Skeletal muscle cell (primary cell): ENCODE measurements at regions not wholly inside any gene's neighbourhood (a gene's known extent, or its start where the extent isn't known, plus 50 kb on each side); places are given as distances from the start of the nearest gene placed in this dataset.
A peak's percentile ranks its signal among the peaks of the same experiment; 100 is the strongest.
"Not testable (repeated sequence)": the region's sequence is repeated elsewhere in the genome, so short reads cannot be mapped to it uniquely, and the experiment has no call there.

Experiments used
- DNase-seq: peaks from one replicate; pipeline ENCODE4 v3.0.0-alpha.2; 2010; ENCODE audit warnings: low read depth
- H3K4me3 ChIP-seq: 2 replicates; pipeline ENCODE4 v1.5.1; 2011; ENCODE audit warnings: low read depth, mild to moderate bottlenecking, control low read depth, low read length, moderate library complexity

DNA sequence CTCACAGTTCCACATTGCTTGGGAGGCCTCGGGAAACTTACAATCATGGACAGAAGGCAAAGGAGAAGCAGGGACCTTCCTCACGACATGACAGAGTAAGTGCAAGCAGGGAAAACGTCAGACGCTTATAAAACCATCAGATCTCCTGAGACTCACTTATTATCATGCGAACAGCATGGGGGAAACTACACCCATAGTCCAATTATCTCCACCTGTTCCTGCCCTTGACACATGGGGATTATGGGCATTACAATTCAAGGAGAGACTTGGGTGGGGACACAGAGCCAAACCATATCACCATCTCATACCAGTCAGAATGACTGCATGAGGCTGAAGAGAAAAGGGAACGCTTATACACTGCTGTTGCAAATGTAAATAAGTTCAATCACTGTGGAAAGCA, 1066.9 kb upstream of the PCDH7 start:
- H3K4me3 ChIP-seq = no peak overlapping the region
- DNase-seq = no peak

DNA sequence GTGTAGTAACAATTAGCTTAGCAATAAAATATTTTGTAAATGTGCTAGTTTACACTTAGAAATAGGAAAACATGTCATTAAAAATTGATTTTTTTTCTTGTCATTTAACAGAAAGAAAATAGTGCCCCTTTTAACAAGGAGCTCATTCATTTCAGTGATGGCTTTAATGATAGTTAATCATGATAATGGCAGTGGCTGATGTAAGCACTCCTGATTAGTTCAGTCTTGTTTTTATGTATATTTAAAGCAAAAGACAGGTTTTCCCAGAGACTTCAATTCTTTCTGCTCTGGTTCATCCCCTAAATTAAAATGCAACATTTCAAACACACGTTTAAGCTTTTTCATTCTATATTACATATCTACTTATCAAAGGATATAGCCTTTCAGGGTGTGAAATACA, 1039.5 kb upstream of the PCDH7 start:
- H3K4me3 ChIP-seq = no peak overlapping the region
- no peak for DNase-seq

DNA sequence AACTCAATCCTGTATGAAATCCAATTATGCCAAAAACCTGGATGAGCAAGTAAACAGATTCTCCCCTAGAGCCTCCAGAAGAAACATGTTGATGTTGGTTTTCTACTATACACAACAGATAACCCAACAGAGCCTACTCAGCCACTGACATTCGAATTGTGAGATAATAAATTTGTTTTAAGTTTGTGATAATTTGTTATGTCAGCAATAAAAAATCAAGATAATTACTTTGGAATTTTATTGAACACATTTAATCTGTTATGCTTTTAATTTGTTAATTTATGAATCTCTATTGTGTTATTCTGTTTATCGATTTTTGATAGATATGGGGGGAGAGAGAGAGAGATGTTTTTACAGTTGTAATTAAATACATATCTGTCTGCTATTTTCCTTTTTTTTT, 1016.1 kb upstream of the PCDH7 start:
- DNase-seq = no peak
- H3K4me3 ChIP-seq = no peak overlapping the region

DNA sequence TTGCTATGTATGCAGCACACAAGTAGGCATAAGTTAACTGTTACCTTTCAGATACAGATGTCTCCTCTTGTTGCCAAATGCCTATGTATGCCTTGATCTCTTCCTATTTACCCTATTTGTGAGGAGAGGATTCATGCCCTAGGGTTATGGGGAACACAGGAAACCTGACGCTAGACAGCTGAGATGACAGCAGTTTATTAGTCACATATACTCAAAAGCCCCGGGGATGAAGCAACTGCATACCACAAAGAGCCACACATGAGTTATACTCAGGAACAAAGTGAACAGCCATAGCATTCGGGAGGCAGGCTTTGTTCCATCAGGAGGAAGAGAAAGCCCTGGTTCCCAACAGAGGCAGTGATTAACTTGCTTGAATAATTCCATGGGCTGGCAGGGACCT, 1011.7 kb upstream of the PCDH7 start:
- peak; percentile 80 for DNase-seq
- H3K4me3 ChIP-seq = no peak overlapping the region

DNA sequence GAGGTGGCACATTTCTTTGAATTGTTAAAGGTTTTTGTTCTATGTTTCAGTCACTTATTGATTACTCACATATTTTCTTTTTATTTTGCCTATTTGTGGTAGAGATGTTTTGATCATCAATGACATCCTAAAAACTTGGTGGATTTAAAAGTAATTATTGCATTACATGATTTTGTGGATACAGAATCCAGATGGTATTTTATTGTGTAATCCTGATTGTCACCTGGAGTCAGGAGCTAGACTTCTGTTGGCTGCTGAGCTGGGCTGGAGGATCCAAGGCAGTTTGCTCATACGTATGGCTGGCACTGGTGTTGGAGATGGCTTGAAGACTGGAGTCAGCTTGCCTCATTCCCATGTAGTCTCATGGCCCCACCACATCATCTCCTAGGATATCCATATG, 1009.6 kb upstream of the PCDH7 start:
- no peak for DNase-seq
- H3K4me3 ChIP-seq = no peak overlapping the region

DNA sequence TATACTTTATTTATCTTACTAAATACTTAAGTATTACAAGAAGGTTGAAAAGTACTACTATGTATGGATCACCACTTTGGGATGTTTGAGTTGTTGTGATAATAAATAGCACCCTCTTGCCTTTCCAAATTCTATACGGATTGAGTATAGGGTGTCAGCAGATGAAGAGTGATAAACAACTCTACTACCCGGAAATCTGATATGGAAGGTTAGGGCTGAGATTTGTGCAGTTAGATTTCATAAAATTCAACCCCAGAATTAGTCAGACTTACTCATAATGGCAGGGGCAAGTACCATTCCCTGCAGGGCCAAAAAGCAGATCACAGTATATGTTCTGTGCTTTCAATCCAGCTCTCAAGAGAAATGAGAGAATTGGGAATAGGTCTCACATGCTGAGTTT, 1008.9 kb upstream of the PCDH7 start:
- peak; percentile 50 for DNase-seq
- no peak overlapping the region for H3K4me3 ChIP-seq

DNA sequence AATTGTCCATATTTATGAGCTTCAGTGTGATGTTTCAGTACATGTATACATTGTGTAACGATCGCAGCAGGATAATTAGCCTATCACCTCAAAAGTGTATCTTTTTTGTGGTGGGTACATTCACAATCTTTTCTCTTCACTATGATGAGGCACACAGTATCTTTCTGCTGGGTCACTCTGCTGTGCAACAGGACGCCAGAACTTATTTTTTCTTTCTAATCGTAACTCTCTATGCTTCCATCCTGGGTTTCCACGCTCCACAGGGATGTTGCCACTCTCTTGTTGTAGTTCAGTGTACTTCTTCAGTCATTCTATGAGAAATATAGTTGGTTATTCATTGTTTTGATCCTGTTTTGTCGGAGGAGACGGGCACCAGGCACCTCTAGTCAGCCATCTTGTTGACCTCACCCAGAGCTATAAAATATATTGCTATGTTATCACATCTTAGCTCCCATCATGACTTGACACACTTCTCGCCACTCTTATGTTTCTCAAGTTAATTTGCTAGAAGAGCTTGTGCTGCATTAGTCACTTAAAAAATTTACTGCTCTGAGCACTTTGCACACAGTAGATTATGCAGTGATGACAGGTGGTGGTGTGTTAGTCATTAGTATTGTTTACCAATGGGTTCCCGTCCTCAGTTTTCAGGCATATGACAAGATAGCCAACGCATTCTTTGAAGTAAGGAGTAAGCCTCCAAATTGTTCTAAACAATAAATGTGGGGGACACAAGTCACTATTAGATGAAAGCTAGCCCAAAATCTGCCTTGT, 1002.7 kb upstream of the PCDH7 start:
- DNase-seq = peak; percentile 36
- H3K4me3 ChIP-seq = no peak overlapping the region

DNA sequence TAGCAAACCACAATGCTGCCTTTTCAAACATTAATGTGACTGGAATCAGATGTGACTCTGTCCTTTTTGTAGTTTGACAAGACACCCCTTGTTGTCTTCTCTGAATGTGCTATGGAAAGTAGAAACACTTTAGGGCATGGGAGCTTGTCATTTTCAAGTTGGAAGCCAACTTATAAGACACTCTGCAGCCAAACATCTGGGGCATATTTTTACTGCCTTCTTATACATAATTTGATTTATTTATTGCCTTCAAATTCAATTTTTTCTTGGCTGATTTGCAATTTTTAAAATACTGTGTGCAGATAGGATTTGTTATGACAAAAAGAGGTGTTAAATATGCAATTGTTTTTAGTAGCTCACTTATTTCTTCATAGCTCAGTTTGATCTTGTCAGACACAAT, 1002.0 kb upstream of the PCDH7 start:
- H3K4me3 ChIP-seq = no peak overlapping the region
- DNase-seq = no peak

DNA sequence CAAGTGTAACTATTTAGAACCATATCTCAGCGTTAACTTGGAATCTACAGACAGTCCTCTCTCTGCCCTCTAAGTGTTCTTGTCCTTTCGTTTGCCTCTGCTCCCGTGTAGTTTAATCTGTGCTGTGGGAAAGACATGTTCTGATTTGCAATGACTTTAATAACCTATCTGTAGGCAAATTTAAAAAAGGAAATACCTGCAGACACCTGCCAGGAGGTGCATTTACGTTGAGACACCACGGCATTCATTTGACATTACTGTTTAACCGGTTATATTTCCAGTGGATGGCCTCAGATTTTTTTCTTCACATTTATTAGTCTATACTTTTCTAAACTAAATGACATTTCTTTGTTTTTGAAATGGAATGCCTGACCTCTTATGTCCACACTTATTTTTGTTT, 997.9 kb upstream of the PCDH7 start:
- H3K4me3 ChIP-seq = no peak overlapping the region
- no peak for DNase-seq

DNA sequence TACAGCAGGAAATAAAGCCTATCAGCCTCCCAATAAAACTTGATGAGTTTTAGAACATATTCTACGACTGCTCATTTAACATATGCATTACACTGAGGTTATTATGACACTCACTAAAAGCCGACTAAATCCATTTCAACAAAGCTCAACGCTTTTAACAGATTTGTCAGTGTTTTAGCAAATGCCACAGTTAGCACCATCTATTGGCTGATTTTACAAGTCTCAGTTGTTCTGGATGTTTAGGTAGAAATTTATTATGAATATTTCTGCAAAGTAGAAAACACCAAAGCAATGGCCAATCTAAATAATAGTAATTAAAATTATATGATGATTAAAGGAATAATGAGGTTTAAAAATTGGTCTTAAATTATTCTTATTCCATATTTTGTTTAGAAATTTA, 993.2 kb upstream of the PCDH7 start:
- no peak for DNase-seq
- no peak overlapping the region for H3K4me3 ChIP-seq

DNA sequence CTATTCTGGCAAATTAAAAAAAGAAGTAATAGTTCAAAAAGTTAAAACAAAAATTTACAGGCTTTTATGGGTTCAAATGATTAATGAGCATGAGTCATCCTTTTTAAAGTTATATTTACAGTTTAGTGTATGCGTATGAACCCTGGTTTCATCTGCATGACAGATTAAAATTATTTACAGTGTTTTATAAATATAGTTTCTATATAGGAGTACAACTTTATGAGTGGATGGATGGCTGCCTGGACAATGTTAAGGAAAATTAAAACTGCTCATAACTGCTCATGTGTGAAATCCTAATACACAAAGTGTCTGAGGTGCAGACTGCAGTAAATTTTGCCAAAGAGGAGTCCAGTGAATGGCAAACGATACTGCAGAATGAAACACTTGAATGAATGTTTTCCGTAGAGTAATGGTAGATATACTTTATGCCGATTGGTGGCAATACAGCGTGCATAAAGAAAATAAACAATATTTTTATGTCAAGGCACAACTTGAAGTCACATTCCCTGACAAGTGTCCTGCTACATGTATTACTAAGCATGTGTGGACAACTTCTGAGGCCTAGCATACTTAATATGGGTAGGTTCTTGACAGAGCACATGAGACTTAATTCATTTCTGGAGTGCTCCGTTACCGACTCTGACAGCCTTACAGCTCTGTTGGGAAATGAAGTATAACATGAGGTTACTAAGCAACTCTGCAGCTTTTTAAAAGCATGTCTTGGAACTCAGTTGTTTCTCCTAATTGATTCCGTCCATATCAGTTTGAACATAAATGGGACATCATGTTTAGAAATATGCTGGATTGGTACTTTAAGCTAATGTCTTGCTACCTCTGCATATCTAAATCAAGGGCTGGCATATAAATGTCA, 985.6 kb upstream of the PCDH7 start:
- DNase-seq = peak; percentile 4
- no peak overlapping the region for H3K4me3 ChIP-seq

DNA sequence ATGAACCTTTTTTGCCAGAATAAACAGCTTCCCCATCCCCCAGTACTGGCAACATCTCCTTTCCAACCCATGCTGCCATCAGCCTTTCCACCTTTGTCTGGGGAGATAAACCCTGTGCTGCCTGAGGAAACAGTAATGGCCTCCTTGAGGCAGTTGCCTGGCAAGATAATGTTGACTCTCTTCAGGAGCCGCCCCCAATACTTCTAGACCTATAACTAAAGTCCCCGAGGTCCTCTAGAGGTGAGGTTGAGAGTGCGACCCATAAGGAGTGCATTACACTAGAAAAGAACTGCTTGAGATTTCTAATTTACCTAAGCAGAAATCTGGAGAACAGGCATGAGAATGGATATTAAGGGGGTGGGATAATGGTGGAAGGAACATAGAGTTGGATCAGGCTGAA, 963.2 kb upstream of the PCDH7 start:
- H3K4me3 ChIP-seq = no peak overlapping the region
- no peak for DNase-seq

DNA sequence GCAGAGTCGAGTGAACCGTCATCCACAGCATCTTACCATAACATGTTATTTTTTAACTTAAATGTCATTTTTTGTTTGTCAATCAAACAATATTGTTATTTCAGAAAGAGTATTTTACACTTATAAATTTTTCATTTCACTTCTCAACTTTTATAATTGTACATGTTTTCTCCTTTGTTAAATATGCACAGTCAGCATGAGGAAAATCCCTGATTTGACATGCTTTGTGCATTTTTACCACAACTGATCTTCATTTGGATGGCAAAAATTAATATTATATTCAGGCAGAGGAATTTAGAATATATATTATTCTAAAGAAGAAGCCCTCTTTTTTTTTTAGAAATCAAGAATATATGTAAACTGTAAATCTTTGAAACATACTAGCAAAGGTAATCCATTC, 958.0 kb upstream of the PCDH7 start:
- DNase-seq = no peak
- no peak overlapping the region for H3K4me3 ChIP-seq

DNA sequence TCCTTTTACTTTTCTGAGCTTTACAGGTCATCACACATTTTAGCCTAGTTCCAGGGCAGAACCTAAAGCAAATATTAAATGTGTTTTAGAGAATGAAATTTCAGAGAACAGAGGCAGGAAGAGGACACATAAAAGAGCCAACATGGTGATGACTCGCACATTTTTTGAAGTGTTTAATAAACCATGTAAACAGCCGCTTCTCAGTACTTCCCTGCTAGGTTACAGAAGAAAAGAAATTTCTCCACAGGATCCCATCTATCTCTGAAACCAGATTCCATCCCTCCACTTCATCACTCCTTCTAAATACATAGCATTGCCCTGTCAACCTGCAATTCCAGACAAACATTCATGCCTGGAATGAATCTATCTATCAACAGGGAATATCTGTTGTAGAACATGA, 949.5 kb upstream of the PCDH7 start:
- H3K4me3 ChIP-seq = no peak overlapping the region
- DNase-seq = peak; percentile 4

DNA sequence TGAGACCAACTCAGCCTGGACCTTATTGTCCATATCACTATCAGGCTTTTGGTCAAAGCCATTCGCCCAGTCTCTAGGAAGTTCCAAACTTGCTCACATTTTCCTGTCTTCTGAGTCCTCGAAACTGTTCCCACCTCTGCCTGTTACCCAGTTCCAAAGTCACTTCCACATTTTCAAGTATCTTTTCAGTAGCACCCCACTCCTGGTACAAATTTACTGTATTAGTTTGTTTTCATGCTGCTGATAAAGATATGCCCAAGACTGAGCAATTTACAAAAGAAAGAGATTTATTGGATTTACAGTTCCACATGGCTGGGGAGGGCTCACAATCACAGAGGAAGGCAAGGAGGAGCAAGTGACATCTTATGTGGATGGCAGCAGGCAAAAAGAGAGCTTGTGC, 932.0 kb upstream of the PCDH7 start:
- not testable (repeated sequence) for DNase-seq, H3K4me3 ChIP-seq

DNA sequence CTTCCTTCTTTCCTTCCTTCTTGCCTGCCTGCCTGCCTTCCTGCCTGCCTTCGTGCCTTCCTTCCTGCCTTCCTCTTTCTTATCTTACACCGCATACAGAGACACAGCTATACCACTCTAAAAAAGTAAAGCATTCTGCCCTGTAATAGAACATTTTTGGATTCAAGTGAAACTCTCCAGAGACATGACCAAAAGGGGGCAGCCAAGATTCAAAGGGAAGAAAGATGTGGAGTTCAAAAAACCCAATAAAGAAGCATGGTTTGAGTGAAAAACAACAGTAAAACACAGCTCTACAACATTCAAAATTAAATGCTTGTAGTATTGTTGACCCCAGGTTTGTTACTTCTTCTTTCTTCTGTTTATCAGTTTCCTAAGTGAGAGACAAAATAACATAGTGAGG, 914.9 kb upstream of the PCDH7 start:
- DNase-seq = no peak
- no peak overlapping the region for H3K4me3 ChIP-seq

DNA sequence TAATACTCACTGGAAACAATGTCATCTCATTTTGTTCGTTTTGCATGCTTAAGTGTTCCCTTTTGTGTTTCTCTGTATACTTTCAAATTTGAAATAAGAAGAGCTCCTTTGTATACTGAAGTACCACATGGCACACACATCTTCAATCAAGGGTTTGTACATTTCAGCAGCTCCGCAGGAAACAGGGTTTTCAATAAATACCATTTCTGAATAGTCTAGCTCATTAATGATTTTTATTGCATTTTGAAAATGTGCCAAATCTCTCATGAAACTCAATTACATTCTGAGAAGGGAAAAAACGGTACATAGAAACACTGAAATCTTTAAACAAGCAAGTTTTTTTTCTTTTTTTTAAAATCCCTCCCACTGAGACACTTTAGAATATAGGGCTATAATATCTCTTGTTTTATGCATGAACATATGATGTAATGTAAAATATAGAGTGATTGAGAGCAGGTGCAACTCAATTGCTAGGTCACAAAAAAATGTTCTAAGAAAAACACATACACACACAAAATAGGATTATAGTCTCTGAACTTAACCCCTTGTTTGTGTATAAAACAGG, 914.2 kb upstream of the PCDH7 start:
- DNase-seq = no peak
- H3K4me3 ChIP-seq = no peak overlapping the region

DNA sequence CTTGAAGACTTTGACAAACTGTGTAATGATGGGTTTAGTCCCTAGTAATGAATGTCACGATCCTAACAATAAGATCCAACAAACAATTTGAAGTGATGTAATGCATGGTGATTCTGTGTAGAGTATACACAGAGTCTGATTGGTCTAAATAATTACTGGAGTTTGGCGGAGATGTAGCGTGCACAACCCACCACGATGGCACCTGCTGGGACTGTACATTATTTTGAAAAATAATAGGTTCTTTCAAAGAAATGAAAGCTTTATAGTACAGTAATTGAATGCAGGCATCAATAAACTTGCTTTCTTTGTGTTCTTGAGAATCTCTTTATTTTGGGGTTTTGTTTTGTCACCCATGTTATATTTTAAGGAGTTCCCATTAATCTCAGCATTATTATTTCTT, 902.2 kb upstream of the PCDH7 start:
- DNase-seq = no peak
- H3K4me3 ChIP-seq = no peak overlapping the region

DNA sequence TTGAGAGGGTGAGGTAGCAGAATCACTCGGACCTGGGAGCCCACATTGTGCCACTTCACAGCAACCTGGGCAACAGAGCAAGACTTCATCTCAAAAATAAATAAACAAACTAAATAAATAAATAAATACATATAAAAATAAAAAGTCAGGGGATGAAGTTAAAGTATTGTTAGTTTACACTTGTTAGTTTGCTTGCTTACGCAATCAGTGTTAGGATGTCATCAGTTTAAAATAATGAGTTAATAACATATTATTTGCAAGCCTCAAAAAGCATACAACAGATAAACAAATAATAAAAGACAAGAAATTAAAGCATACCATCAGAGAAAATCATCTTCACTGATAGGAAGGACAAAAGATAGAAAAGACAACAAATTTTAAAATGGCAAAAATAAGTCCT, 891.1 kb upstream of the PCDH7 start:
- no peak overlapping the region for H3K4me3 ChIP-seq
- no peak for DNase-seq

DNA sequence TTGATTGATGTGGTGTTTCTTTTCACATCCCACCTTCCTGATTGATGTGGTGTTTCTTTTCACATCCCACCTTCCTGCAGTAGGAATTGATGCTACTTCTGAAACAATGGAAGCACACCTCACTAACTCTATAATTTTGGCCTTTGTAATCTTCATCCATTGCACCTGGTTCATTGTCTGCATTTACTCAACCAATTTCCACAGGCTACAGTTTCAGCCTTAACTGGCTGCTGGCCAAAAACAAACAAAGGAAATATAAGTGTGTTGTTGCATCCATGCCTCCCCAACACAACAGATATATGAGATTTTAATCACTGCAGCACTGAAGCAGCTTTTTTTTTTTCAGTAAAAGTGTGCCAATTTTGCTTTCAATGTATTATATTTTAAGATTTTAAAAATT, 867.6 kb upstream of the PCDH7 start:
- DNase-seq = no peak
- no peak overlapping the region for H3K4me3 ChIP-seq

DNA sequence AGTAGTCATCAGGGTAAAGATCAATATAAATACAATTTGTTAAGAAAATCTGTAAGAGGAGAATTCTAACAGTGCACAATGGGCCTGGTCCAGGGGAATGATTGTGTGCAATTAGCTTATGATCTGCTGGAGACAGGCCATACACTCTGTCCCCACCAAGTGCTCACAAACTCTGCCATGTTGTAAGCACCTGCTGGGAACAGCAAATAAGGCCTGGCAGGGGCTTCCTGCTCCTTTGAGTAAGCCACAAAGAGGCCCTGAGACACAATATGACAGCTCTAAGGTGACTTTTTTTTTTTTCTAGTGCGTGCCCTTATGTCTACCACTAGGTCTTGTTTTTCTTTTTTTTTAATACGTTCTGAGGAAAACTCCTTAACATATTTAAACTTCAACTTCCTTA, 866.3 kb upstream of the PCDH7 start:
- DNase-seq = no peak
- H3K4me3 ChIP-seq = no peak overlapping the region
